Muscle of leg (tissue), 3 donors: ENCODE measurements at regions not wholly inside any gene's neighbourhood (a gene's known extent, or its start where the extent isn't known, plus 50 kb on each side); places are given as distances from the start of the nearest gene placed in this dataset.
"Not testable (repeated sequence)": the region's sequence is repeated elsewhere in the genome, so short reads cannot be mapped to it uniquely, and the experiment has no call there.

Experiments
- DNase-seq: peaks from one replicate; pipeline ENCODE4 v3.0.0; 2013
- H3K27ac ChIP-seq: one replicate; pipeline ENCODE4 v1.5.1; 2013; ENCODE audit warnings: mild to moderate bottlenecking, low read length, control low read depth
- H3K27me3 ChIP-seq: one replicate; pipeline ENCODE4 v1.6.1; 2013; ENCODE audit warnings: low read length; ENCODE audit not compliant: control insufficient read depth, insufficient read depth
- H3K36me3 ChIP-seq: one replicate; pipeline ENCODE4 v1.6.1; 2013; ENCODE audit warnings: low read length; ENCODE audit not compliant: control insufficient read depth, insufficient read depth
- H3K4me1 ChIP-seq: one replicate; pipeline ENCODE4 v1.6.1; 2013; ENCODE audit warnings: low read length; ENCODE audit not compliant: control insufficient read depth, insufficient read depth
- H3K4me3 ChIP-seq: one replicate; pipeline ENCODE4 v1.5.1; 2013; ENCODE audit warnings: low read length, control low read depth
- H3K9me3 ChIP-seq: replicated peaks from 2 replicates; pipeline ENCODE4 v1.6.1; 2013; ENCODE audit warnings: low read depth, low read length; ENCODE audit not compliant: control insufficient read depth
- WGBS: methylation state at CpG from one replicate; pipeline ENCODE4 v1.1.5; 2013; ENCODE audit warnings: missing lambda C conversion rate; ENCODE audit not compliant: insufficient coverage; 5-methylcytosine and 5-hydroxymethylcytosine counted together

DNA sequence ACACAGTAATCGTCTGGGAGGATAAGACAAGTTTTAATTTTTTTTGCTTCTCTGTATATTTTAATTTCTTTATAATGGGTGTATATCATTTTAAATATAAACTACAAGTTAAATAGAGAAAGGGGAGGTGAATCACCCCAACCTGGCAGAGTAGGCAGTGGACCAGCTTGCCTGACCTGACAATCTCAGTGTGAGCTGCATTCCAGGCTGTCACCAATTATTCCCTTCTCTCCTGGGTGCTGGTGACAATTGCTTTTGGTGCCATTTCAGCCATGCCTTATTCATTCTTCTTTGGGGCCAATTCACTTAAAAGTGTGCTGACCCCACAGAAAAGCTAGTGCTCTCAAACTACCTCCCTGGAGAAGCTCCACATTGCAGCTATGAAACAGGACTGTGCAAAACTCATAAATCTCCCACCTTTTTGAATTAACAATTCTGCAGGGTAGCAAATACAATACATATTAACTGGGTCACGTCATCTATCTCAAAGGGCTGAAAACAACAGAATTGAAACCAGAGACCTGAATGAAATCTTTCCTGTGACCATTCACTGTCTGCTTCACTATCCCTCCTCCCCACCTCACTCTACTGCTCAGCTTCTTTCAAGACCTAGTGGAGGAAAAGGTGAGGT, 359.0 kb downstream of the HS3ST1 start:
- no peaks in the 10 kb centered on the region for H3K27me3 ChIP-seq

DNA sequence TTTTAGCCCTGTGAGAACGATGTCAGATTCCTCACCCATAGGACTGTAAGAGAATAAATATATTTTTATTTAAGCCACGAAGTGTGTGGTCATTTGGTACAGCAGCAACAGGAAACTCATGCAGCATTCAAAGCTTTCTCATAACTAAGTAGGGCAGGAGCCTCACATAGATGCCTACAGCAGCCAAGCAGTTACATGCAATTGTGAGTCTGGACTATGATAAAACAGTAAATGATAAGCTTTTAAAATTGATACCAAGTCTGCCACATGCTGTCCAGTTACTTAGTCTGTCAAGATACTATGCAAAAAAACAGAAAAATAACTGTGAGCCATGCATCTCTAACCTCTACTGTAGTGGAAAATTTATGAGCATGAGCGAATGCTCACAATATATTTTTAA, 359.6 kb downstream of the HS3ST1 start:
- no peaks in the 10 kb centered on the region for H3K4me1 ChIP-seq
- no CpG with 5 or more reads among the region's 3 CpGs for WGBS
- H3K27me3 ChIP-seq: no peaks in the 10 kb centered on the region
- H3K4me3 ChIP-seq: no peak overlapping the region
- no peak for DNase-seq
- H3K9me3 ChIP-seq: no peaks in the 10 kb centered on the region
- no peak overlapping the region for H3K27ac ChIP-seq
- H3K36me3 ChIP-seq: no peaks in the 10 kb centered on the region

More for the DNA sequence above, 359.0 kb downstream of the HS3ST1 start:
- no peaks in the 10 kb centered on the region for H3K36me3 ChIP-seq
- no peaks in the 10 kb centered on the region for H3K4me1 ChIP-seq
- no CpG with 5 or more reads among the region's 2 CpGs for WGBS
- DNase-seq: no peak
- H3K9me3 ChIP-seq: no peaks in the 10 kb centered on the region
- no peak overlapping the region for H3K4me3 ChIP-seq
- H3K27ac ChIP-seq: no peak overlapping the region

DNA sequence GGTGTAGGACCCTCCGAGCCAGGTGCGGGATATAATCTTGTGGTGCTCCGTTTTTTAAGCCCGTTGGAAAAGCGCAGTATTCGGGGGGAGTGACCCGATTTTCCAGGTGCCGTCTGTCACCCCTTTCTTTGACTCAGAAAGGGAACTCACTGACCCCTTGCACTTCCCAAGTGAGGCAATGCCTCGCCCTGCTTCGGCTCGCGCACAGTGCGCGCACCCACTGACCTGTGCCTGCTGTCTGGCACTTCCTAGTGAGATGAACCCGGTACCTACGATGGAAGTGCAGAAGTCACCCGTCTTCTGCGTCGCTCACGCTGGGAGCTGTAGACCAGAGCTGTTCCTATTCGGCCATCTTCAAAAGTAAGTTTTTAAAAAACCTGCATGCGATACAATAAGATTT, 362.1 kb downstream of the HS3ST1 start:
- not testable (repeated sequence) for DNase-seq, H3K4me3 ChIP-seq, H3K27ac ChIP-seq, H3K36me3 ChIP-seq, H3K27me3 ChIP-seq, H3K9me3 ChIP-seq, H3K4me1 ChIP-seq
- 92% methylated on average over 15 of the region's 22 CpGs for WGBS

DNA sequence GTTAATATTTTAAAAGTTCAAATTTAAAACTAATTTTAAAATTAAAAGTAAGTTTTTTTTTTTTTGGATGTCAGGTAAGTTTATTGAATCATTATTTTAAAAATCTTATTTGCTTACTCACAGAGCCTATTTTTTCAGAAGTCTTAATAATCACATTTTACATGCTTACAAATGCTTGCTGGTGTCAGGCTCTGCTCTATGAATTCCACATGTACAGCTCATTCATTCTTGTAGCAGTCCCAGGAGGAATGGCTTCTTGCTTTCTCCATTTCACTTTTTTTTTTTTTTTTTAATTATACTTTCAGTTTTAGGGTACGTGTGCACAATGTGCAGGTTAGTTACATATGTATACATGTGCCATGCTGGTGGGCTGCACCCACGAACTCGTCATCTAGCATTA, 368.1 kb downstream of the HS3ST1 start:
- H3K4me1 ChIP-seq, H3K4me3 ChIP-seq, H3K9me3 ChIP-seq, H3K36me3 ChIP-seq, DNase-seq, H3K27me3 ChIP-seq, H3K27ac ChIP-seq: not testable (repeated sequence)
- WGBS: no CpG with 5 or more reads among the region's 3 CpGs

DNA sequence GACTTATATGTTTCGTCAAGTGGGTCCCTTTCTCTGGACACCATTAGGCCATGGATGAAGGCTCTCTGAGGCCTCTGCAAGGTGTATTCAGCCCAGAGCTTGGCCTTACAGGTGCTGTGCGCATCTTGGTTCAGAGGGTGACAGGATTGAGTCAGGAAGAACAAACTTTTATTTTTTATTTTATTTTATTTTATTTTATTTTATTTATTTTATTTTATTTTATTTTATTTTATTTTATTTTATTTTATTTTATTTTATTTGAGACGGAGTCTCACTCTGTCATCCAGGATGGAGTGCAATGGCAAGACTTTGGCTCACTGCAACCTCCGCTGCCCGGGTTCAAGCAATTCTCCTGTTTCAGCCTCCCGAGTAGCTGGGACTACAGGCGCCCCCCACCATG, 370.4 kb upstream of the CLNK start:
- not testable (repeated sequence) for H3K36me3 ChIP-seq, H3K9me3 ChIP-seq, H3K27ac ChIP-seq, H3K4me3 ChIP-seq, H3K4me1 ChIP-seq, DNase-seq, H3K27me3 ChIP-seq
- WGBS: 100% methylated on average over 1 of the region's 7 CpGs

DNA sequence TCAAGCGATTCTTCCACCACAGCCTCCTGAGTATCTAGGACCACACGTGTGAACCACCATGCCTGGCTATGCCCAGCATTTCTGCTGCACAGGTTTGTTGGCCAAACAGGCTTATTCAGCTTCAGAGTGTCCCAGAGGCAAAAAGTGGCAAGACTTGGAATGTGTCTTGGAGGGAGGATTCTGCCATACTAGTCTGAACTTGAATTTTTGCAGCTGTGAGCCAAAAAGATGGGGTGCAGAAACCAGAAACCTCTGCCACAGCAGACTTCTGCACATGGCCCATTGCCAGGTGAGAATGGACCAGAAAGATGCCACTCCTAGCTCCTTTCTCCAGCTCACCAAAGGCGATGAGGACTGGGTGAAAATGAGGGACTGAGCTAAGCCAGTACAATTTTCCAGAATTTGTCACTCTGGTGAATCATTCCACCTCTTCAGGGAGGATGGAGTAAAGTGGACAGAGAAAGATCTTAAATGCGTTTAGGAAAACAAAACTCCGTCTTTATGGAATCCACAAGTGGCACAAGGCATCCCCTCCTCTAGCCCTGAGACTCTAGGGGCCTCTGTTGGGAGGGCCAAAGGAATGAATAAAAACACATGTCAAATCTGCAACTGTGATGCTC, 369.1 kb upstream of the CLNK start:
- Histone ChIP-seq H3K4me1 (no peaks in the 10 kb centered on the region), H3K27ac (no peak overlapping the region), H3K4me3 (no peak overlapping the region), H3K36me3 (no peaks in the 10 kb centered on the region), H3K27me3 (no peaks in the 10 kb centered on the region), H3K9me3 (no peaks in the 10 kb centered on the region)
- WGBS: 50% methylated on average over 2 of the region's 5 CpGs
- DNase-seq: no peak

DNA sequence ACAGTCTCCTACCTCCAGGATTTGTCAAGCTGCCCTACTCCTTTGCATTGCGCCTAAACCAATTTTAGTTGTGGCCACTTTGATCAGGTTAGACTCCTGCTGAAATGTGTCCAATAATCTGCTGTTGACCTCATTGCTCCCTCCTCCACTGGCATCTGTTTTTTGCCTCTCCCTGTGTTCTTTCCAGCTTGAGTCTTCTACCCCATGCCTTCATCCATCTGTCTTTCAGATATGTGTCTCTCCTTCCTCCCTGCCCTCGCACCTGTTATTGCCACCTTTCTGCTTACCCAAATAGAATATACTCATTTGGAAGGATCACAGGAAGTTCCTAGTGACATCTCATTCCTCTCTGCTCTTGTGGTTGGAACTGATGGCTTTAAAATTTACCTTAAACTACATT, 366.6 kb upstream of the CLNK start:
- H3K4me3 ChIP-seq: no peak overlapping the region
- no peaks in the 10 kb centered on the region for H3K36me3 ChIP-seq
- H3K9me3 ChIP-seq: no peaks in the 10 kb centered on the region
- DNase-seq: no peak
- WGBS: 91% methylated on average over 2 of the region's 2 CpGs
- H3K27me3 ChIP-seq: no peaks in the 10 kb centered on the region
- no peaks in the 10 kb centered on the region for H3K4me1 ChIP-seq
- H3K27ac ChIP-seq: no peak overlapping the region

DNA sequence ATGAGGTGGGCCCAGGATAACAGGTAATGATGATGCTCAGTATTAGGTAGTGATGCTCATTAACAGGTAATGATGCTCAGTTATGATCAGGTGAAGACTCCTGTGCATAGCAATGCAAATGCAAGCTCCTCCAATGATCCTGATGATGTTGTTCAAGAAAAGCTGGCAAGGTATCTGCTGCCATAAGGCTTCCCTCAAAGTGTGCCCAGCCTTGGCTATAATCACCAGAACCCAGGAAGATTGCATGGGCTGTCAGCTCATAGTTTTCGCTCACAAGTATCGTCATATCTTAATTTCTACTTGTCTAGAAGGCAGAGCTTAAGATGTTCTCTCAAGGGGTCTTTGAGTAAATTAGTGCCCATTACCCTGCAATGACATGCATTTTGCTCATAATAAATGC, 366.2 kb upstream of the CLNK start:
- no CpG with 5 or more reads among the region's 2 CpGs for WGBS
- no peak for DNase-seq
- Histone ChIP-seq H3K27me3 (no peaks in the 10 kb centered on the region), H3K9me3 (no peaks in the 10 kb centered on the region), H3K4me1 (no peaks in the 10 kb centered on the region), H3K27ac (no peak overlapping the region), H3K4me3 (no peak overlapping the region), H3K36me3 (no peaks in the 10 kb centered on the region)

DNA sequence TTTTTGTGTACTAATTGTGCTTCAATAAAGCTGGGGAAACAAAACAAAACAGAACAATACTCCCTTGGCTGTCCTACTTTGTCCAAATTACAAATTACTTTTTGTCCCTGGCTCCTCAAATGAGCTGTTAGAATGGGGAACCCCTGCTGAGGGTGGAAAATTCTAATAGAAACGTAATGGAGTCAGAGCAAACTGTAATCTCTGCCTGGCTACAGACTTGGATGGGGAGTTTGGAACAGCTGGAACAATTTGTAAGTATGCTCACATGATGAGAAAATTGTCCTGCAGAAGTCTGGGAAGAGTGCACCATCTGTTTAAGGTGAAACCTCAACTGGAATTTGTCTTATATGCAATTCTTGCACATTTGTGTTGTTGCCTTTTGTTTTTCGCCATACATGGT, 364.4 kb upstream of the CLNK start:
- no peak overlapping the region for H3K27ac ChIP-seq
- 43% methylated on average over 1 of the region's 2 CpGs for WGBS
- DNase-seq: peak; percentile 38

DNA sequence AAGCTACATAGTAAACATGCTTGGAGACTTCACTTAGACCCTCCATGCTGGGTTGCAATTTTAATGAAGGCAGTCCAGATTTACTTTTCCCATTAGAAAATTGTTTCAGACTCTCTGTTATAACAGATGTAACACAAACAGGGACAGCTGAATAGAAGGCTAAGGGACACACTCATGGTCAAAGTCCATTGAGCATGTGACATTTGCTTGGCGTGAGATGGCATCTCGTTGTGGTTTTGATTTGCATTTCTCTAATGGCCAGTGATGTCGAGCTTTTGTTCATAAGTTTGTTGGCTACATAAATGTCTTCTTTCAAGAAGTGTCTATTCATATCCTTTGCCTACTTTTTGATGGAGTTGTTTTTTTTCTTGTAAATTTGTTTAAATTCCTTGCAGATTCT, 358.2 kb upstream of the CLNK start:
- DNase-seq: no peak
- Histone ChIP-seq H3K9me3 (no peaks in the 10 kb centered on the region), H3K27ac (no peak overlapping the region), H3K36me3 (no peaks in the 10 kb centered on the region), H3K4me3 (no peak overlapping the region), H3K4me1 (peaks cover 3% of the 10 kb centered on the region), H3K27me3 (no peaks in the 10 kb centered on the region)
- no CpG with 5 or more reads among the region's 3 CpGs for WGBS

More for the DNA sequence above, 364.4 kb upstream of the CLNK start:
- Histone ChIP-seq H3K9me3 (no peaks in the 10 kb centered on the region), H3K27me3 (no peaks in the 10 kb centered on the region), H3K36me3 (no peaks in the 10 kb centered on the region), H3K4me1 (no peaks in the 10 kb centered on the region), H3K4me3 (no peak overlapping the region)
